Activated CD8-positive, alpha-beta T cell treated with anti-CD3 and anti-CD28 coated beads for 36 hours (primary cell): ENCODE measurements at regions not wholly inside any gene's neighbourhood (a gene's known extent, or its start where the extent isn't known, plus 50 kb on each side); places are given as distances from the start of the nearest gene placed in this dataset.

Experiments
- ATAC-seq: fragments of 200-7000 bp; cut with Tn5 transposase; one replicate; pipeline ENCODE4 v1.10.0; 2021; ENCODE audit warnings: mild to moderate bottlenecking, moderate library complexity
- CTCF ChIA-PET: fragments of 350-600 bp; sonication (Branson Sonifier 250); formaldehyde crosslinking; loops from one replicate; lab custom pipeline; 2021; ENCODE audit warnings: antibody characterized with exemption; lab: Charles Lee
- POLR2A ChIA-PET: fragments of 350-600 bp; sonication (Branson Sonifier 250); formaldehyde crosslinking; loops from one replicate; lab custom pipeline; 2021; ENCODE audit warnings: antibody characterized with exemption; lab: Charles Lee
- DNase-seq: peaks from one replicate; pipeline ENCODE4 v3.0.0-alpha.2; 2020
- H3K27ac Mint-ChIP-seq: one replicate; pipeline ENCODE4 v1.8.0; 2021; ENCODE audit warnings: mild to moderate bottlenecking, mixed read lengths
- H3K27me3 Mint-ChIP-seq: one replicate; pipeline ENCODE4 v1.8.0; 2021; ENCODE audit warnings: mixed read lengths
- H3K36me3 Mint-ChIP-seq: one replicate; pipeline ENCODE4 v1.8.0; 2021; ENCODE audit warnings: low read depth, mixed read lengths
- H3K4me1 Mint-ChIP-seq: one replicate; pipeline ENCODE4 v1.8.0; 2021; ENCODE audit warnings: low read depth, mixed read lengths
- H3K4me3 Mint-ChIP-seq: one replicate; pipeline ENCODE4 v1.8.0; 2021; ENCODE audit warnings: mild to moderate bottlenecking, moderate library complexity, mixed read lengths
- H3K9me3 Mint-ChIP-seq: one replicate; pipeline ENCODE4 v1.8.0; 2021; ENCODE audit warnings: mixed read lengths
- CTCF ChIP-seq: fragments of 200-600 bp; IDR thresholded peaks from one replicate; pipeline ENCODE4 v1.8.0; 2022; ENCODE audit warnings: antibody characterized with exemption, mild to moderate bottlenecking
- intact Hi-C: fragments of 100-400 bp; cut with micrococcal nuclease; formaldehyde crosslinking; loops from one replicate; pipeline ENCODE4 v1.10.0; 2022

GRCh38 chr15:77715860-77716259 is 83.1 kb upstream of the LINGO1 start:
- ChIA-PET POLR2A (no interaction called here), CTCF (no interaction called here)
- TF ChIP-seq CTCF, result no peak
- Mint-ChIP-seq H3K36me3 (no peaks in the 10 kb centered on the region), H3K27ac (no peak overlapping the region), H3K9me3 (no peaks in the 10 kb centered on the region), H3K4me1 (no peaks in the 10 kb centered on the region), H3K4me3 (no peak overlapping the region), H3K27me3 (peaks cover 5% of the 10 kb centered on the region)
- no peak for DNase-seq
- intact Hi-C loops, result no loop called here
- no peak for ATAC-seq

GRCh38 chr15:77715051-77715450 is 82.3 kb upstream of the LINGO1 start:
- DNase-seq (no peak), ATAC-seq (no peak)
- ChIA-PET POLR2A (no interaction called here), CTCF (no interaction called here)
- intact Hi-C loops, result no loop called here
- Mint-ChIP-seq H3K27me3 (peaks cover 5% of the 10 kb centered on the region), H3K4me3 (no peak overlapping the region), H3K9me3 (no peaks in the 10 kb centered on the region), H3K4me1 (no peaks in the 10 kb centered on the region), H3K27ac (no peak overlapping the region), H3K36me3 (no peaks in the 10 kb centered on the region)
- TF ChIP-seq CTCF, result no peak

GRCh38 chr15:77714555-77714954 is 81.8 kb upstream of the LINGO1 start:
- ATAC-seq, result no peak
- ChIA-PET POLR2A (no interaction called here), CTCF (no interaction called here)
- intact Hi-C loops, result no loop called here
- no peak for DNase-seq
- H3K36me3 Mint-ChIP-seq, result no peaks in the 10 kb centered on the region
- H3K4me1 Mint-ChIP-seq, result no peaks in the 10 kb centered on the region
- no peak overlapping the region for H3K27ac Mint-ChIP-seq
- H3K4me3 Mint-ChIP-seq, result no peak overlapping the region
- peaks cover 5% of the 10 kb centered on the region for H3K27me3 Mint-ChIP-seq
- no peaks in the 10 kb centered on the region for H3K9me3 Mint-ChIP-seq
- TF ChIP-seq CTCF, result no peak

GRCh38 chr15:77714023-77714422 is 81.3 kb upstream of the LINGO1 start:
- Mint-ChIP-seq H3K4me3 (no peak overlapping the region), H3K27me3 (peaks cover 5% of the 10 kb centered on the region), H3K36me3 (no peaks in the 10 kb centered on the region), H3K9me3 (no peaks in the 10 kb centered on the region), H3K4me1 (no peaks in the 10 kb centered on the region), H3K27ac (no peak overlapping the region)
- no peak for DNase-seq
- ChIA-PET CTCF (no interaction called here), POLR2A (no interaction called here)
- TF ChIP-seq CTCF, result no peak
- intact Hi-C loops, result no loop called here
- no peak for ATAC-seq

GRCh38 chr15:77713281-77713680 is 80.6 kb upstream of the LINGO1 start:
- no peak for TF ChIP-seq CTCF
- ChIA-PET CTCF (no interaction called here), POLR2A (no interaction called here)
- DNase-seq, result no peak
- Mint-ChIP-seq H3K27me3 (peaks cover 5% of the 10 kb centered on the region), H3K4me3 (no peak overlapping the region), H3K36me3 (no peaks in the 10 kb centered on the region), H3K4me1 (no peaks in the 10 kb centered on the region), H3K9me3 (no peaks in the 10 kb centered on the region), H3K27ac (no peak overlapping the region)
- ATAC-seq, result no peak
- intact Hi-C loops, result no loop called here
